PC-9 (cell line): ENCODE measurements at regions not wholly inside any gene's neighbourhood (a gene's known extent, or its start where the extent isn't known, plus 50 kb on each side); places are given as distances from the start of the nearest gene placed in this dataset.
"Not testable (repeated sequence)": the region's sequence is repeated elsewhere in the genome, so short reads cannot be mapped to it uniquely, and the experiment has no call there.

Source experiments
- EZH2 ChIP-seq: fragments of 200-600 bp; sonication (generic); IDR thresholded peaks from 2 replicates; pipeline ENCODE4 v1.8.0; 2017; ENCODE audit warnings: antibody characterized with exemption, low read depth
- TF ChIP-seq, protein P1 (sequence below): fragments of 200-600 bp; sonication (generic); conservative IDR thresholded peaks from 2 replicates; pipeline ENCODE4 v1.6.1; 2017; ENCODE audit warnings: mixed run types, antibody characterized with exemption, mild to moderate bottlenecking, moderate library complexity

GRCh38 chr2:143837055-143837454 is 682.9 kb downstream of the ZEB2 start:
- not testable (repeated sequence) for TF ChIP-seq EZH2
- TF ChIP-seq, protein P1, sequence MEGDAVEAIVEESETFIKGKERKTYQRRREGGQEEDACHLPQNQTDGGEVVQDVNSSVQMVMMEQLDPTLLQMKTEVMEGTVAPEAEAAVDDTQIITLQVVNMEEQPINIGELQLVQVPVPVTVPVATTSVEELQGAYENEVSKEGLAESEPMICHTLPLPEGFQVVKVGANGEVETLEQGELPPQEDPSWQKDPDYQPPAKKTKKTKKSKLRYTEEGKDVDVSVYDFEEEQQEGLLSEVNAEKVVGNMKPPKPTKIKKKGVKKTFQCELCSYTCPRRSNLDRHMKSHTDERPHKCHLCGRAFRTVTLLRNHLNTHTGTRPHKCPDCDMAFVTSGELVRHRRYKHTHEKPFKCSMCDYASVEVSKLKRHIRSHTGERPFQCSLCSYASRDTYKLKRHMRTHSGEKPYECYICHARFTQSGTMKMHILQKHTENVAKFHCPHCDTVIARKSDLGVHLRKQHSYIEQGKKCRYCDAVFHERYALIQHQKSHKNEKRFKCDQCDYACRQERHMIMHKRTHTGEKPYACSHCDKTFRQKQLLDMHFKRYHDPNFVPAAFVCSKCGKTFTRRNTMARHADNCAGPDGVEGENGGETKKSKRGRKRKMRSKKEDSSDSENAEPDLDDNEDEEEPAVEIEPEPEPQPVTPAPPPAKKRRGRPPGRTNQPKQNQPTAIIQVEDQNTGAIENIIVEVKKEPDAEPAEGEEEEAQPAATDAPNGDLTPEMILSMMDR, result not testable (repeated sequence)
